Left ventricle myocardium inferior (tissue), 1 donor: ENCODE measurements at regions not wholly inside any gene's neighbourhood (a gene's known extent, or its start where the extent isn't known, plus 50 kb on each side); places are given as distances from the start of the nearest gene placed in this dataset.

Experiments
- DNase-seq: peaks from one replicate; pipeline ENCODE4 v3.0.0-alpha.2; 2020
- H3K27ac ChIP-seq: fragments of 200-600 bp; replicated peaks from 2 replicates; pipeline ENCODE4 v1.8.0; 2021
- H3K27me3 ChIP-seq: fragments of 200-600 bp; 2 replicates; pipeline ENCODE4 v1.8.0; 2021; ENCODE audit warnings: low read depth
- H3K36me3 ChIP-seq: fragments of 200-600 bp; 2 replicates; pipeline ENCODE4 v1.8.0; 2021
- H3K4me1 ChIP-seq: fragments of 200-600 bp; 2 replicates; pipeline ENCODE4 v1.8.0; 2021
- H3K4me3 ChIP-seq: fragments of 200-600 bp; 2 replicates; pipeline ENCODE4 v1.8.0; 2021; ENCODE audit warnings: mild to moderate bottlenecking, moderate library complexity
- H3K9me3 ChIP-seq: fragments of 200-600 bp; replicated peaks from 2 replicates; pipeline ENCODE4 v1.8.0; 2021
- CTCF ChIP-seq: fragments of 200-600 bp; IDR thresholded peaks from 2 replicates; pipeline ENCODE4 v1.8.0; 2021; ENCODE audit warnings: antibody characterized with exemption, mild to moderate bottlenecking, borderline replicate concordance
- intact Hi-C: fragments of 100-400 bp; cut with micrococcal nuclease; formaldehyde crosslinking; loops from one replicate; pipeline ENCODE4 v1.11.0; 2022
- donor health status: DM: no; HTN: yes; CAD: no; lungs with severe emphysema.

- intact Hi-C loops, result no loop called here
- H3K36me3 ChIP-seq, result no peaks in the 10 kb centered on the region
- TF ChIP-seq CTCF, result no peak
- peaks cover 5% of the 10 kb centered on the region for H3K4me1 ChIP-seq
- peaks cover 85% of the 10 kb centered on the region for H3K27me3 ChIP-seq
- no peak for DNase-seq
- H3K4me3 ChIP-seq, result no peak overlapping the region
- no peak overlapping the region for H3K27ac ChIP-seq
- peaks cover 6% of the 10 kb centered on the region for H3K9me3 ChIP-seq
These were observed 74.1 kb downstream of the NCR2 start for GRCh38 chr6:41409489-41409888.

GRCh38 chr6:41411961-41412360 is 76.6 kb downstream of the NCR2 start:
- DNase-seq, result no peak
- H3K9me3 ChIP-seq, result no peaks in the 10 kb centered on the region
- no peak overlapping the region for H3K4me3 ChIP-seq
- peaks cover 1% of the 10 kb centered on the region for H3K4me1 ChIP-seq
- TF ChIP-seq CTCF, result no peak
- H3K36me3 ChIP-seq, result no peaks in the 10 kb centered on the region
- H3K27me3 ChIP-seq, result peaks cover 90% of the 10 kb centered on the region
- H3K27ac ChIP-seq, result no peak overlapping the region
- intact Hi-C loops, result no loop called here

GRCh38 chr6:41413250-41413649 is 77.8 kb downstream of the NCR2 start:
- no peak for TF ChIP-seq CTCF
- H3K36me3 ChIP-seq, result no peaks in the 10 kb centered on the region
- no peak overlapping the region for H3K27ac ChIP-seq
- H3K27me3 ChIP-seq, result peaks cover 89% of the 10 kb centered on the region
- DNase-seq, result no peak
- intact Hi-C loops, result no loop called here
- no peak overlapping the region for H3K4me3 ChIP-seq
- no peaks in the 10 kb centered on the region for H3K9me3 ChIP-seq
- no peaks in the 10 kb centered on the region for H3K4me1 ChIP-seq

GRCh38 chr6:41416501-41416837 is 81.1 kb downstream of the NCR2 start:
- TF ChIP-seq CTCF, result no peak
- Histone ChIP-seq H3K9me3 (peaks cover 10% of the 10 kb centered on the region), H3K4me3 (no peak overlapping the region), H3K27ac (no peak overlapping the region), H3K4me1 (no peaks in the 10 kb centered on the region), H3K36me3 (no peaks in the 10 kb centered on the region), H3K27me3 (peaks cover 87% of the 10 kb centered on the region)
- intact Hi-C loops, result no loop called here
- no peak for DNase-seq

GRCh38 chr6:41418741-41419140 is 83.3 kb downstream of the NCR2 start:
- no peak for TF ChIP-seq CTCF
- H3K27me3 ChIP-seq, result peaks cover 67% of the 10 kb centered on the region

GRCh38 chr6:41419385-41419784 is 84.0 kb downstream of the NCR2 start:
- H3K9me3 ChIP-seq, result peaks cover 10% of the 10 kb centered on the region
- H3K36me3 ChIP-seq, result no peaks in the 10 kb centered on the region
- DNase-seq, result no peak
- intact Hi-C loops, result no loop called here
- H3K27ac ChIP-seq, result no peak overlapping the region
- H3K27me3 ChIP-seq, result peaks cover 61% of the 10 kb centered on the region
- no peaks in the 10 kb centered on the region for H3K4me1 ChIP-seq
- no peak overlapping the region for H3K4me3 ChIP-seq
- no peak for TF ChIP-seq CTCF

More at GRCh38 chr6:41418741-41419140, 83.3 kb downstream of the NCR2 start:
- Histone ChIP-seq H3K9me3 (peaks cover 10% of the 10 kb centered on the region), H3K4me3 (no peak overlapping the region), H3K4me1 (no peaks in the 10 kb centered on the region), H3K27ac (no peak overlapping the region), H3K36me3 (no peaks in the 10 kb centered on the region)
- DNase-seq, result no peak
- intact Hi-C loops, result no loop called here
